ENCODE measurements at regions not wholly inside any gene's neighbourhood (a gene's known extent, or its start where the extent isn't known, plus 50 kb on each side); places are given as distances from the start of the nearest gene placed in this dataset.

GRCh38 chr7:70884440-70884764 lies 247.5 kb upstream of the GALNT17 start:
- ATAC-seq (no peak), DNase-seq (no peak)
- H3K9me3 ChIP-seq: peaks cover 0 to 13% of the 10 kb centered on the region in 2 donors
- no peaks in the 10 kb centered on the region for H3K4me1 ChIP-seq
- no peaks in the 10 kb centered on the region for H3K36me3 ChIP-seq
- intact Hi-C loops (cut with DNase I): no loop called here
- no peak overlapping the region for H3K27ac ChIP-seq
- no peak for TF ChIP-seq CTCF (IDR thresholded peaks at IDR 0.05)
- H3K4me3 ChIP-seq: no peak overlapping the region
- no peaks in the 10 kb centered on the region for H3K27me3 ChIP-seq

- Histone ChIP-seq H3K36me3 (no peaks in the 10 kb centered on the region), H3K4me1 (no peaks in the 10 kb centered on the region), H3K9me3 (peaks cover 0 to 15% of the 10 kb centered on the region in 2 donors), H3K27ac (no peak overlapping the region), H3K27me3 (no peaks in the 10 kb centered on the region), H3K4me3 (no peak overlapping the region)
- intact Hi-C loops (cut with DNase I): no loop called here
- ATAC-seq (no peak), DNase-seq (no peak)
- no peak for TF ChIP-seq CTCF (IDR thresholded peaks at IDR 0.05)
These were observed 247.1 kb upstream of the GALNT17 start for GRCh38 chr7:70884809-70885208.

GRCh38 chr7:70886547-70886946 lies 245.4 kb upstream of the GALNT17 start:
- intact Hi-C loops (cut with DNase I): no loop called here
- no peak for TF ChIP-seq CTCF (IDR thresholded peaks at IDR 0.05)
- ATAC-seq (no peak), DNase-seq (no peak)
- Histone ChIP-seq H3K36me3 (no peaks in the 10 kb centered on the region), H3K9me3 (peaks cover 0 to 29% of the 10 kb centered on the region in 2 donors), H3K4me3 (no peak overlapping the region), H3K27ac (no peak overlapping the region), H3K4me1 (no peaks in the 10 kb centered on the region), H3K27me3 (no peaks in the 10 kb centered on the region)

GRCh38 chr7:70887186-70887585 lies 244.8 kb upstream of the GALNT17 start:
- no peak for ATAC-seq
- no peak for DNase-seq
- no peaks in the 10 kb centered on the region for H3K4me1 ChIP-seq
- H3K36me3 ChIP-seq: no peaks in the 10 kb centered on the region
- H3K27me3 ChIP-seq: no peaks in the 10 kb centered on the region
- no peak overlapping the region for H3K27ac ChIP-seq
- H3K4me3 ChIP-seq: no peak overlapping the region
- peaks cover 0 to 29% of the 10 kb centered on the region in 2 donors for H3K9me3 ChIP-seq
- no peak for TF ChIP-seq CTCF (IDR thresholded peaks at IDR 0.05)
- intact Hi-C loops (cut with DNase I): no loop called here

- Histone ChIP-seq H3K27me3 (no peaks in the 10 kb centered on the region), H3K36me3 (no peaks in the 10 kb centered on the region), H3K4me1 (no peaks in the 10 kb centered on the region), H3K27ac (no peak overlapping the region), H3K4me3 (no peak overlapping the region), H3K9me3 (peaks cover 0 to 23% of the 10 kb centered on the region in 2 donors)
- intact Hi-C loops (cut with DNase I): no loop called here
- DNase-seq (no peak), ATAC-seq (no peak)
- no peak for TF ChIP-seq CTCF (IDR thresholded peaks at IDR 0.05)
These were observed 241.6 kb upstream of the GALNT17 start for GRCh38 chr7:70890147-70890969.
